DMS153 treated with DMSO at 0.1 percent for 48 hours (cell line): ENCODE measurements at regions not wholly inside any gene's neighbourhood (a gene's known extent, or its start where the extent isn't known, plus 50 kb on each side); places are given as distances from the start of the nearest gene placed in this dataset.

Source experiments
- DNase-seq: peaks from one replicate; lab custom pipeline; 2025; ENCODE audit not compliant: unreplicated experiment; lab: John Stamatoyannopoulos, UW

GRCh38 chr9:106623558-106623957 lies 239.4 kb upstream of the ZNF462 start:
- no peak for DNase-seq

DNA sequence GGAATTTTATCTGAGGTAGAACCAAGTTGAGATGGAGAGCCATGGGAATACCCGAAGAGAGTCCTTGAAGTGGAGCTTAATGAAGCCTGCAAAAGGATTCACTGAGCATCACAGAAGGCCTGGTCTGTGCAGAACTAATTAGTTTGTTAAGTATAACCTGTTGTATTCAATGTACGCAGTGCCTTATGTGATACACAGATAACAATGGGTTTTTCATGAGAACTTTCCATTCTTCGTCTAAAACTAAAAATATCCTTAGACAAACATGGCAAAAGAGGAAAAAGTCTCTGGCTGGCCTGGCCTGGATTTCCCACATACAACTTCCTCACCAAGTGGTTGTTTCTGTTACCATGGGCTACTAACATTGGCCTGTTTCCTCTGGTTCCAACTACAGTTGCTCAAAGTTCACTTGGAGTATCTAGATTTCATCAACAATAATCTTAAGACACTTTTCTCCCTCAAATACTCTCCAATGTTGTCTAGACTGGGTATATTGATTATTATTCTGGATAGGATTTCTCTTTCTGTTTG lies 237.6 kb upstream of the ZNF462 start:
- DNase-seq, result no peak

DNA sequence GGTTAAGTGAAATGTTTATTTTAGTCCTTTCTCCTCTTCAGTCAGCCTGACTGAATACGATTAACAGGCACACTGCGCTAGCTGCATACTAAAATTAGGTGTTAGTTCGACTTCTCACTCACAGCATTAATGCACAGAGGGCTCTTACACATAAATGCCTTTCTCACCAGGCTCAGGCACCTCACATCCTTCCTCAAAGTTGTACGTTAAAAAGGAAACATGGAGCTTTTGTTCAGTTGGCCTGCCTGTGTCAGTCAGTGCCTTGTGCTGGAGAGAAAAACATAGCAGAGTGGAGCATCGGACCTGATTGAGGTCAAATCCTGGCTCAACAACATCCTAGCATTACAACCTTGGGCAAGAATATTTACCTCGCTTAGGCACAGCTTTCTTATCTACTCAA lies 236.0 kb upstream of the ZNF462 start:
- no peak for DNase-seq

DNA sequence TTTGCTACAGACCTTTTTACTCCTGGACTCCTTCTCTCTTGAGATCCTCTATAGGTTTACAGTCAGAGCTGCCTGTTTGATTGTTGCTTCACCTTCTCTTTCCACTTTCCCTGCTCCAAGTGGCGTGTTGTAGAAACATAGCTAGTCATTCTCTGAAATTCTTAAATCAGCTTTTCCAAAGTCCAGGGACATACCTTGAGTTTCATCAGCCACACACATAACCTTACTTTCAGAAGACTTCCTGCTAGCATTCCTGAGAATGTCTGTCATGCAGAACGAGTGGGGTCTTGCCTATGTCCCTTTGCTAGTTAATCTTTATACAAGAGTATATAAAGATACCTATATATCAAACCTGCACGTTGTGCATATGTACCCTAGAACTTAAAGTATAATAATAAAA lies 230.3 kb upstream of the ZNF462 start:
- no peak for DNase-seq

- DNase-seq, result no peak
Observed at GRCh38 chr9:106634183-106634582, 228.8 kb upstream of the ZNF462 start.

DNA sequence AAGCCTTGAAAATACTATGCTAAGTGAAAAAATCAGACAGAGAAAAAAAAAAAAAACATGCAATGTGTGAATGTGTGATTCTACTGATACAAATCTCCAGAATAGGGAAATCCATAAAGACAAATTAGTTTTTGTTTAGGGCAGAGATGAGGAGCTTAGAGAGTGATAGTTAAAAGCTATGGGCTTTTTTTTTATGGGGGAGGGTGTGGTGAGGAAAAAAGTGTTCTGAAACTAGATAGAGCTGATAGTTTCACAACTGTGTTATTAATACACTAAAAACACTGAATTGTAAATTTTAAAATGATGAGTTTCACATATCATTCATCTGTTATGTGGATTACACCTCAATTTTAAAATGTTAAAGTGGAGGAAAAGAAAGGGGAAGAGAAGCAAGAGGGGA lies 228.3 kb upstream of the ZNF462 start:
- no peak for DNase-seq

GRCh38 chr9:106637486-106637885 lies 225.5 kb upstream of the ZNF462 start:
- no peak for DNase-seq

DNA sequence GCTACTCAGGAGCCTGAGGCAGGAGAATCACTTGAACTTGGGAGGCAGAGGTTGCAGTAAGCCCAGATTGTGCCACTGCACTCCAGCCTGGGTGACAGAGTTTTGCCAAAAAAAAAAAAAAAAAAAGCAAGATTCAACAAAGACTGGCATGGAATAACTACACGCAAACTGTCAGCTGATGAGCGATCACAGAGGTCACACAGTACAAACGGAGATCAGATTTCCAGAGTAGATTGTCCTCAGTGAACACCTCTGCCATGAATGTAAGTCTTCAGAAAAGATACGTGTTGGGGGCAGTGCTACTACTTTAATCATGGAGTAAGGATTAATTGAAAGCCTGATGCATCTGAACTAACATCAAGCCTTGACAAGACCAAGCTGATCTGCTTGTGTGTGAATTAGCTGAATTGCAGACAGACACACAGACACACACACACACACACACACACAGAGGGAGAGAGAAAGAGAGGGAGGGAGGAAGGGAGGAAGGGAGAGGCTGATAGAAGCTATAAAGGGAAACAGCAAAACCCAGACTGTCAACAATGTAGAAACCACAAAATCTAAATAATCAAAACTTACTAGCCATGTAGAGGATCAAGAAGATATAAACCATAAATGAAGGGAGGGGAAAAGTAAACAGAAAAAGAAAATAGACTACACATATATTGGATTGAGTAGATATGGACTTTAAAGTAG lies 222.9 kb upstream of the ZNF462 start:
- DNase-seq, result no peak

GRCh38 chr9:106643211-106643930 lies 219.6 kb upstream of the ZNF462 start:
- no peak for DNase-seq

DNA sequence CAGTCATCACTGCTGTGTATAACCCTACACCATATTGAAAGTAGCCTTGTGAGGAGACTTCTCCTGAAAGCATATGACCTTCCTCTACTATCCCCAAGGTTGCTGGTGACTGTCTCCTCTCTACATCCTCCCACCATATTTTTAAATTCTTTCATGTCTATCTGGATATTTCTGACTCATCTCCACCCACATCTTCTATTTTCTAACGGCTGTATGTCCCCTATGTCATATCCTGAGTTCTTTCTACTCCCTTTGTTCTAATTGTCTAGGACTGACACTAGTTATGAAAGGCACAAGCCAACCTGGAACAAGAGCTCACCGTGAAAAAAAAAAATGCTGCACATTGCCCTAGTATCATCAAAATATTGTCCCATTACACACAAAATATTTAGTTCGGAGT lies 218.3 kb upstream of the ZNF462 start:
- DNase-seq, result no peak

- peak; percentile 6 for DNase-seq
Observed at GRCh38 chr9:106648799-106649198, 214.2 kb upstream of the ZNF462 start.

- no peak for DNase-seq
Observed at GRCh38 chr9:106649664-106650063, 213.3 kb upstream of the ZNF462 start.

GRCh38 chr9:106653213-106653612 lies 209.8 kb upstream of the ZNF462 start:
- no peak for DNase-seq

GRCh38 chr9:106655966-106656365 lies 207.0 kb upstream of the ZNF462 start:
- no peak for DNase-seq

GRCh38 chr9:106657926-106658325 lies 205.0 kb upstream of the ZNF462 start:
- no peak for DNase-seq

DNA sequence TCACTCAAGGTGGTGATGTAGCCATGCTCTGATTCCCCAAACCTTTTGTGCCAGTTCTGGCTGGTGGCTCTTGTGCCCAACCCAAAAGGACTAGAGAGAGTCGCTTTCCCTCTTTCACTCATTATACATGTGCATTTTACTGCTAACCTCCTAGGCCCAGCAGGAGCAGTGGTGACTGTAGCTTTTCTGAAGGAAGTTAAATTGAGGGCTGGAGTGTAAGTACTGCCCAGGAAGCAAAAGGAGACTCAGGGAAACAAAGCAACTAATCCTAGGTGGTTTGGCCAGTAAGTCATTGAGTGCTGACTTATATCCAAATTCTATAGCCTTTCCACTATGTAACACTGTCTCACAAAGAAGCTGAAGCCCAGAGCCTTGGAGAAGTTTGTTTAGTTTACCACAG lies 194.4 kb upstream of the ZNF462 start:
- DNase-seq, result no peak

- no peak for DNase-seq
Observed at GRCh38 chr9:106669835-106670234, 193.1 kb upstream of the ZNF462 start.

- no peak for DNase-seq
Observed at GRCh38 chr9:106670418-106670817, 192.5 kb upstream of the ZNF462 start.

- DNase-seq, result no peak
Observed at GRCh38 chr9:106675780-106676179, 187.2 kb upstream of the ZNF462 start.

GRCh38 chr9:106677374-106677773 lies 185.6 kb upstream of the ZNF462 start:
- no peak for DNase-seq

GRCh38 chr9:106677830-106678229 lies 185.1 kb upstream of the ZNF462 start:
- DNase-seq, result no peak

- DNase-seq, result no peak
Observed at GRCh38 chr9:106678273-106678672, 184.7 kb upstream of the ZNF462 start.

DNA sequence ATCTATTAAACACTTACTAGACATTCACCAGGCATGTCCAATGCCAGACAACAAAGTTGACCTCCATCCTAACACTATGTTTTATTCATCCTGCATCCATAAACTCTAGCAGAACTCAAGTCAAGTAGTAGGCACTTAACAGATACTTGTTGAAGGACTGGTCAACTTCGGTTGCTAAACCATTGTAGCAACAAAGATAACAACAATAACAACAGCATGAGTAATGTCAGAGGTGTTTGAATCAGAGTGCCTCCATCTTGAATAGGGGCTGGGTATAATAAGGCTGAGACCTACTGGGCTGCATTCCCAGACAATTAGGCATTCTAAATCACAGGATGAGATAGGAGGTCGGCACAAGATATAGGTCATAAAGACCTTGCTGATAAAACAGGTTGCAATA lies 180.5 kb upstream of the ZNF462 start:
- DNase-seq, result no peak
